Kasumi-1 (cell line): ENCODE measurements at regions not wholly inside any gene's neighbourhood (a gene's known extent, or its start where the extent isn't known, plus 50 kb on each side); places are given as distances from the start of the nearest gene placed in this dataset.
"Not testable (repeated sequence)": the region's sequence is repeated elsewhere in the genome, so short reads cannot be mapped to it uniquely, and the experiment has no call there.

Source experiments
- DNase-seq, 2 experiments: peaks; one replicate each; lab custom pipeline; 2025; lab: John Stamatoyannopoulos, UW

DNA sequence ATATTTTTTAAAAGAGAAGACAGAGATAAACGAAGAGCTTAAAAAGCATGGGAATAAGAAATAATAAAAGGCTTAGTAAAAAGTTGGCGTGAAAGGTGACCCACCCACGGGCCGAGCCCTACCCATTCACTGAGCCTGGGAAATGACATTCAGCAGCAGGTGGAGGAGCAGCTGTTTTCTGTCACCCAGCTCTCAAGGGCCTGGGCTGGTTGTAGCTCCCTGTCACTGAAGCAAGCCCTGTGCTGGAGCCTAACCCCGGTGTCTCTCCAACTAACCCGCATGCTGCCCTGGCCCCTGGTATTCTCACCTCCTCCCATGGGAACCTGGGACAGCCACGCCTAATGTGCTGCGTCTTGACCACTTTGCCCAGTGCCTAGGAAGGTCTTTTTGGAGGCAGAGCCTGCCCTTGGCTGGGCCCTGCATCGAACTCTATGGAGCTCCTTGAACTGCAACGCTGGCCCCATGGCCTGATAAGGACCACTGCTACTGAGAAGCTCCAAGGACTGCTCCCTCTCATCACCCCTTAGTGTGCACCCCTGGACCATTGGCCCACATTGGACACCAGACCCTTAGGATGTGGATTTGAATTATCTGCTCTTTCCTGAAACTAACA, 68.8 kb upstream of the IYD start:
- DNase-seq = no peak

DNA sequence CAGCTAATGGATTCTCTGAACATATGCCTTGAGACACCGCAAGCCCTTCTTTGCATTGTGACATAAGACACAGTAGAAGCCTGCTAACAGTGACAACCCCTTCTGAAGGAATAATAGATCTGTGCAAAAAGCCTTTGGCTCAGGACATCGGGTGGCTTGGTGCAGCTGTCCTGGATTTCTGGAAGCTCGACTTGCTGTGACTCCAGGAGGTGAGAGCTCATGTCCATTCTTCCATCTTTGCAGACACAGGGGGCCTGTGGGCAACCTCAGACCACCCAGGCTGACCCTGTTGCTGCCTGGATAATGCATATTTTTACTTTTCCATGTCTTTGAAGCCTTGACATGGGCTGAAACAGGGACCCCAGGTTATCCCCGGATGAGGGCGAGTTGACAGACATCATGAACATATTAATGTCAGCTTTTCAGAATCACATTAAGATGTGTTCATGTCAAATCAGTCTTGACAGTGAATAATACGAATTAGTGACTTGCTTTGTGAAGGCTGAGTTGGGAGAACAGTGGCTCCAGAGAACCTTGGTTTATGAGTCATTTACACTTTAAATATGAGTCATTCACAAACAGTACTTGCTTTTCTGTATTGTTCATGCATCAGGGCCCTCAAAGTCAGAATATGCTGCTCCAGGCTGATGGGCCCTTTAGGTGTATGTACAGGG, 66.8 kb upstream of the IYD start:
- DNase-seq = no peak

DNA sequence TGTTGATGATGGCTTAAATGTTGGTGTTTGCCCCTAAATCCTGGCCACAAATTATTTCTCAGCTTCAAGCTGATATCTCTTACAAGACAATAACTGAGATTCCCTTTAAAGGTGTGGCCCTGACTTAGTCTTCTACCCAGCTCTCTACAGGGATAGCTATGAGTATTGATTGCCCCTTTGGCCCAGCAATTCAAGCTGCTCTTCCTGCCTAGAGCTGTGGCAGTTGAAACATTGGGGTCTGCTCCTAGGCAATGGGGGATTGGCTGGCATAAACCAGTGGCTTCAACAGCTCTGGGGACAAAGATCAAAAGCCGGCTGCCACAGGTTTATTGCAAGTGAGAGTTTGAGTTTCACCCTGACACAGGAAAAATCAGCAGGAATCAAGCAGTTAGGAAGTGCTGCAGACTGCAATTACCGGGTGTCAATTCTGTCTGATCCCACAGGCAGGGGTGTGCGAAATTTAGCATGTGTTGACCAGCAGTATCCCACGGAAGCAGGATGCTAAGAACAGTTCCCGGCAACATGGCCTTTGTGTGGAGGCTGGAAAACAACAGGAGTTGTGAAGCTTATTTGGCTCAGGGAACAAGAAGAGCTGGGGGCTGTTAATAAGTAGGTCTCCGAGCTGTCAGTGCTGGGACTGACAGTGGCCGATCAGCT, 66.2 kb upstream of the IYD start:
- no peak for DNase-seq

DNA sequence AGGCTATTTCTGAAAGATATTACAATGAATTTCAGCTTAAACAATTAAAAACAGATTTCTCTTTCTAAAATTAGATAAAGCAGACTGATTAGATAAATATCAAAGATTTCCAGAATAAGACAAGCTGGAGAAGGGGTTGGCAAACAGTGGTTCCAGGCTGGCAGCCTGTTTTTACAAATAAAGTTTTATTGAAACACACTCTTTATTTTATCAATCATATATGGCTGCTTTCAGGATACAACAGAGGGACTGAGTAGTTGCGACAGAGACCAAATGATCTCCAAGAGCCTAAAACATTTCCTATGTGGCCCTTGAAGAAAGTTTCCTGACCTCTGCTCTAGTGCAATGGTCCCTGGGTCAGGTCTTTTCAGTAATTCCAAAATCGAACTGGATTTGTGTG, 65.6 kb upstream of the IYD start:
- DNase-seq = no peak

DNA sequence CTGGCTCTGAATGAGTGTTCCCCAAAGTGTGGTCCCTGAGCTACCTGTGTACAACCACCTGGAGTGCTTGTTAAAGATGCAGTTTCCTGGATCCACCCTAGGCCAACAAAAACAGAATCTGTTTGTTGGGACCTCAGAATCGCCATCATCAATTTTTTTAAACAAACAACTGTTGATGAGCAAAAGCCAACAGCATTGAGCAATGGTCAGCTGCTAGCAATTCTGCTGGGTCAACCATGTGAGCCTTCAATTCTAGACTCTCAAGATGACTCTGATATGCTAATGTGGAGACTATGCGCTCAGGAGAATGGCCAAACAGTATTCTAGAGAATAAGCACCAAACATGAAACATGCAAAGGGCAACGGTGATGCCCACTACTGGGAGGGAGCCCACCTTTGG, 64.4 kb upstream of the IYD start:
- DNase-seq = no peak

- DNase-seq = no peak
Measured at GRCh38 chr6:150306290-150306689, 62.5 kb upstream of the IYD start.

- no peak for DNase-seq
Measured at GRCh38 chr6:150307520-150307919, 61.3 kb upstream of the IYD start.

DNA sequence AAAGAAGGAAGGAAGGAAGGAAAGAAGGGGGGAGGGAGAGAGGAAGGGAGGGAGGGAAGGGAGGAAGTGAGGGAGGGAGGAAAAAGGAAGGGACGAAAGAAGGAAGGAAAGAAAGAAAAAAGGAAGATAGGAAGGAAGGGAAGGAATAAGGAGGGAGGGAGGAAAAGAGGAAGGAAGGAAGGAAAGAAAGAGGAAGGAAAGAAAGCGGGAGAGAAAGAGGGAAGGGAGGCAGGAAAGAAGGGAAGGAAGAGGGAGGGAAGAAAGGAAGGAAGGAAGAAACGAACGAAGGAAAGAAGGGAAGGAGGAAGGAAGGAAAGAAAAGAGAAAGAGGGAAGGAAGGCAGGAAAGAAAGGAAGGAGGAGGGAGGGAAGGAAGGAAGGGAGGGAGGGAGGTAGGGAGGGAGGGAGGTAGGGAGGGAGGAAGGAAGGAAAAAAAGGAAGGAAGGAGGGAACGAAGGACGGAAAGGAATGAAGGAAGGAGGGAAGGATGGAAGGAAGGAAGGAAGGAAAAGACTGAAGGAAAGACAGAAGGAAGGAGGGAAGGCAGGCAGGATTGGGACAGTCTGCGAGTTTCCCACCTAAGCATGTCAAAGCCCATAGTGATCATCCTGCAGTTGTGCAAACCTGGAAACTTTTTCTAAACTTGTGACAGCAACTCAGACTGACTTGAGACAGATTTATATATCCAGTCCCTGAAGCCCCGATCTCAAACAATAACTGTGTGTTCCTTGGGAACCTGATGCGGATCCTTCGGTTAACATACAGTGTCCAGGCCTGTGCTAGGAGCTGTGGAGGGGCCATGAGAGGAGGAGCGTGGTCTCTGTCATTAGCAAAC, 59.8 kb upstream of the IYD start:
- DNase-seq = no peak

DNA sequence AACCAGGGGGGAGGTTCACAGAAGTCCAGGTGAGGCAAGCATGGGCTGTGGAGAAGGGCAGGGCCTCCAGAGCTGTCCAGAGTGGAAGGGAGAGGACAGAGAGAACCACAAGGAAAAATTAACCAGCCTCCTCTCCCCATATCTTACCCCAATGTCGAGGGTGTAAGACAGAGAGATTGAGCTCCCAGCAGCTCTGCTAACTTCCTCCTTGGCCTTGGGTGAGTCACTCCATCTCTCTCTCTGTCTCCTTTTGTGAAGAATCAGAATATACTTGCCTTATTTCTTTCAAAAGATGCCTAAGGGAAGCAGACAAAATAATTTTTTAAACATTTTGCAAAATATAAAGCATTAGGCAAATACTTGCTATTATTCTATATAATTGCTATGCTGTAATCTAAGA, 58.3 kb upstream of the IYD start:
- DNase-seq = peak; percentile 22 to 43

DNA sequence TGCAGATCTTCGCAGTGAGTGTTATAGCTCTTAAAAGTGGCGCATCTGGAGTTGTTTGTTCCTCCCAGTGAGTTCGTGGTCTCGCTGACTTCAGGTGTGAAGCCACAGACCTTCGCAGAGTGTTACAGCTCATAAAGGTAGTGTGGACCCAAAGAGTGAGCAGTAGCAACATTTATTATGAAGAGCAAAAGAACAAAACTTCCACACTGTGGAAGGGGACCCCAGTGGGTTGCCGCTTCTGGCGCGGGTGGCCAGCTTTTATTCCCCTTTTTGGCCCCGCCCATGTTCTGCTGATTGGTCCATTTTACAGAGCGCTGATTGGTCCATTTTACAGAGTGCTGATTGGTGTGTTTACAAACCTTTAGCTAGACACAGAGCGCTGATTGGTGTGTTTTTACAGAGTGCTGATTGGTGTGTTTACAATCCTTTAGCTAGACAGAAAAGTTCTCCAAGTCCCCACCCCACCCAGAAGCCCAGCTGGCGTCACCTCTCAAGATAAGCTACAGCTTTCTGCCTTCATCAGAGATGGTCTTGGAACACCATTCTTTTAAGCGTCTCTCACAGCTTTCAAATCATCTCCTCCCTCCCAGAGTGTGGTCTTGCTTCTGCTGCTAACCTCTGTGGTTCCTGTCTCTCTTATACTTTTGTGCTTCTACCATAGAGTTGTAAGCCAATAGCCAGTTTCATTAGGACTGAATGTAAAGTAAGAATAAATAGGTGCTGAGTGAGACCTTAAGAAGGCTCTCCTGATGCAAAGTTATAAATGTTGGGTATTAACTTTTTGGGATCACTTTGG, 57.5 kb upstream of the IYD start:
- not testable (repeated sequence) for DNase-seq

GRCh38 chr6:150312395-150312794, 56.4 kb upstream of the IYD start:
- no peak for DNase-seq

DNA sequence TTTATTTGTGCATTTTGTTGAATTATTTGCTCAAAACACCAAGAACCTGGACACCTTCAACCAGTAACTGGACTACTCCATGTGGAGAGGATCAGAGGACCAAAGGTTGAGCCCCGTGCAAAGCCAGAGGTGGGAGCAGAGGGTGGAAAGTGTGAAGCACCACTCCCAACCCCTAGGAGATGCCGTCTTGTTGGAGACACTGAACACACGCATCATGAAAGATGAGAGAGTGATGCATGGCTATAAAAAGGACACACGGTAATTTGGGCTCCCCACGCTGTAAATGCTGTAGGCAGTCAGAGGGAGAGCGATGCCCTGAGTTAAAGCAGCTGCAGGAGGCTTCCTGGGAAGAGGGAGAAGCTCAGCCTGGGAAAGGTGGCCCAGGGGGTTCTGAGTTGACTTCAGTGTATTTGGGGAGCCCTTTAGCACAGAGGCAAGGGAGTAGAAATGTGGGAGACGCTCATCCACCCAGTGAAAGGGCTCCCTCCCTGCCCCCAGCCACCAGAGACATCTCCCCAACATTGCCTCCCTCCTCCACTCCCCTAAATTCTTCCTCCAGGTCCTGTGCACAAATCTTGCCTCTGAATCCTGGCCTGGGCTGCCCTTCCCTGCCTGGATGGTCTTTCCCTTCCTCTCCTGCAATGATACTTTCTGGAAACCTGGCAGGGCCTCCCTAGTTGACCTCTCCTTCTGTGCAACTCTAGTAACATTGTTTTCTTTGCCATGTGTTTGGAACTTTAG, 55.8 kb upstream of the IYD start:
- DNase-seq = no peak

GRCh38 chr6:150313781-150314180, 55.0 kb upstream of the IYD start:
- no peak for DNase-seq

GRCh38 chr6:150314230-150315188, 54.3 kb upstream of the IYD start:
- DNase-seq = no peak

- no peak for DNase-seq
Measured at GRCh38 chr6:150315626-150316025, 53.2 kb upstream of the IYD start.

DNA sequence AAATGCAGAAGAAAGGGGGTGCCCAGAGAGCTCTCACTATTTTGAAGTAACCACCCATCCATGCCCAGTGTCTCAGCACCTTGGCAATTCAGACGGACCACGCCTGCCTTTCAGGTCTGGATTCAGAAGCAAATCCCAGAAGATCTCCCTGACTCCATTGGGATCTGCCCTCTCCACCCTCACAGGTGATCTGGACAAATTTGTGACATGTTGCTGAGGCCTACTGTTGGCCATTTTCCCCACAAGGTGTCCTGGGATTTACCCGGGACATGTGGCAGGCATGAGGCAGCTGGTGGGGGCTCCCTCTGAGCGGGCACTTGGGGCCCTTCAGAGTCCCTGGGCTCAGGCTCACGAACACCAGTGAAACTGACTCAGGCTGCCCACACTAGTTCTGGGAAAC, 51.9 kb upstream of the IYD start:
- no peak for DNase-seq
